Right atrium auricular region (tissue), 2 donors: ENCODE measurements at regions not wholly inside any gene's neighbourhood (a gene's known extent, or its start where the extent isn't known, plus 50 kb on each side); places are given as distances from the start of the nearest gene placed in this dataset.
"Not testable (repeated sequence)": the region's sequence is repeated elsewhere in the genome, so short reads cannot be mapped to it uniquely, and the experiment has no call there.

Source experiments
- DNase-seq: peaks from one replicate; pipeline ENCODE4 v3.0.0-alpha.2; 2019; ENCODE audit warnings: low spot score
- H3K27ac ChIP-seq, 2 donors: fragments of 200-600 bp; sonication (generic); 1 replicate in 1 of 2; 2 replicates in 1 of 2; pipeline ENCODE4 v1.5.1; 2016 to 2019
- H3K27me3 ChIP-seq, 2 donors: fragments of 200-600 bp; sonication (generic); one replicate each; pipeline versions ENCODE4 v1.5.1 to v1.6.0; 2017 to 2019
- H3K36me3 ChIP-seq: fragments of 200-600 bp; sonication (generic); one replicate; pipeline ENCODE4 v1.5.1; 2016
- H3K4me1 ChIP-seq, 2 donors: fragments of 200-600 bp; sonication (generic); one replicate each; pipeline versions ENCODE4 v1.5.1 to v1.6.0; 2017 to 2019
- H3K4me3 ChIP-seq, 2 donors: fragments of 200-600 bp; sonication (generic); 1 replicate in 1 of 2; 2 replicates in 1 of 2; pipeline ENCODE4 v1.5.1; 2017 to 2019; ENCODE audit warnings: mild to moderate bottlenecking in 1 of 2, moderate library complexity in 1 of 2
- H3K9me3 ChIP-seq, 2 donors: fragments of 200-600 bp; sonication (generic); one replicate each; pipeline ENCODE4 v1.5.1; 2019
- TF ChIP-seq, protein P1 (sequence below), 2 donors: fragments of 200-600 bp; sonication (generic); IDR thresholded peaks; one replicate each; pipeline ENCODE4 v1.5.1; 2019; ENCODE audit warnings: antibody characterized with exemption in 2 of 2

DNA sequence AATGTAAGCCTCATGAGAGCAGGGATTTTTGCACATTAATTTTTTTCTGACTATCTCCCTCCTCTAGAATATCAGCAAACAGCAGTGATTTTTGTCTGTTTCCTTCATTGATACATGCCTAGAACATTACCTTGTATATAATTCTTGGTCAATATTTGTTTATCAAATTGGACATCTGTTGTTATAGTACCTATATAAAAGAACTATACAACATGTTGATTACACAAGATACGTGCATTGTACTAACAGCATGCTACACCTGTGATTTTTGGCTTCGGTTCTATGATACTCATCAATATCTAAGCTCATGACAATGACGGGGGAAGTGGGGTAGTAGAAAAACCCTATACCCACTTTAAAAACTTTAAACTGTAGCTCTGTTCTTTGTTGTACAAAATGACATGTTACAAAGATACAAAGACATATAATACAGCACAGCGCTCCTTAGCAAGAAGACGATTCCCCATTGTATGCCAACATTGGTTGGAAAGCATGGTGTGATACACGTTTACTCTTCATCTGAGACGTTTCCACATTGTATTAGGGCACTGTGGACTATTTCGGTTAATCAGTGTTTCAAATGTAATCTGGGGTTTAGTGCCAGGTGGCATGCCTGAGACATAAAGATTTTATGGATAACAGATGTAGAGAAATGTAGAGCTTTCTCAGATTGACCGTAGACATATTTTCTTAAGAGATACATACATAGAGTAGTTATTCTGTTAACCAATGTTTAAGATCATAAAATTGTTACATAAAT, 70.5 kb upstream of the FOXP2 start:
- Histone ChIP-seq H3K27ac (no peak overlapping the region), H3K36me3 (no peaks in the 10 kb centered on the region), H3K9me3 (no peaks in the 10 kb centered on the region), H3K4me3 (no peak overlapping the region), H3K27me3 (no peaks in the 10 kb centered on the region), H3K4me1 (no peaks in the 10 kb centered on the region)
- DNase-seq, result no peak
- TF ChIP-seq, protein P1, sequence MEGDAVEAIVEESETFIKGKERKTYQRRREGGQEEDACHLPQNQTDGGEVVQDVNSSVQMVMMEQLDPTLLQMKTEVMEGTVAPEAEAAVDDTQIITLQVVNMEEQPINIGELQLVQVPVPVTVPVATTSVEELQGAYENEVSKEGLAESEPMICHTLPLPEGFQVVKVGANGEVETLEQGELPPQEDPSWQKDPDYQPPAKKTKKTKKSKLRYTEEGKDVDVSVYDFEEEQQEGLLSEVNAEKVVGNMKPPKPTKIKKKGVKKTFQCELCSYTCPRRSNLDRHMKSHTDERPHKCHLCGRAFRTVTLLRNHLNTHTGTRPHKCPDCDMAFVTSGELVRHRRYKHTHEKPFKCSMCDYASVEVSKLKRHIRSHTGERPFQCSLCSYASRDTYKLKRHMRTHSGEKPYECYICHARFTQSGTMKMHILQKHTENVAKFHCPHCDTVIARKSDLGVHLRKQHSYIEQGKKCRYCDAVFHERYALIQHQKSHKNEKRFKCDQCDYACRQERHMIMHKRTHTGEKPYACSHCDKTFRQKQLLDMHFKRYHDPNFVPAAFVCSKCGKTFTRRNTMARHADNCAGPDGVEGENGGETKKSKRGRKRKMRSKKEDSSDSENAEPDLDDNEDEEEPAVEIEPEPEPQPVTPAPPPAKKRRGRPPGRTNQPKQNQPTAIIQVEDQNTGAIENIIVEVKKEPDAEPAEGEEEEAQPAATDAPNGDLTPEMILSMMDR (IDR thresholded peaks at IDR 0.05), result no peak

DNA sequence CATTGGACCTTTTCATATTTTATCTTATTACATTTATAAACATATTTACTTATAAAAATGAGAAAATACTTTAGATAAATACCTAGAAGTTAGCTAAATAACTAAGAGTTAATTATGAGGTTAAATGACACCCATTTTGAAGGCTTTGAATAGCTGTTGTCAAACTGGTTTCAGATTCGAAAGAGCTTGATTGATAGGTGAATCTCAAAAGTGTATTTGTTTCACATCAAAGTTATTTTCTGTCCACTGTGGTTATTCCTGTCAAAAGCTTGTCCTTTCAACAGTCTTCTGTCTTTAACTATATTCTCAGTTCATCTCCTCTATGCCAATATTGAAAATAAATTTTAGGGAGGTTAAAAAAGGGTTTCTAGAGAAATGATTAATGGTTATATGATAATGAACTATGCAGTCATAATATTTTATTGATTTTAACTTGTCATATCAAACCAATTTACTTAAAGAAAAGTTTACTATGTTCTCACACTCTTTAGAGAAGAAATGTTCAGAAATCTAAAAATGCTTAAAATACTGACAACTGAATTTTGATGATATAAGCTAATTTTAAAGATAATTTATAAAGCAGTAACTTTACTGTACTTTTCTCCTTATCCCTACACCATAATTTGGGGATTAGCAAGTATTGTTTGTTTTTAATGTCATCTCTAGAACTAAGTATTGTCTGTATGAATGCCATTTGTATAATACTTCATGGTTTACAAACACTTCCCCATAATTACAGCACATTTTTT, 72.0 kb upstream of the FOXP2 start:
- Histone ChIP-seq H3K9me3 (no peaks in the 10 kb centered on the region), H3K27me3 (no peaks in the 10 kb centered on the region), H3K4me3 (no peak overlapping the region), H3K27ac (no peak overlapping the region), H3K4me1 (no peaks in the 10 kb centered on the region), H3K36me3 (no peaks in the 10 kb centered on the region)
- TF ChIP-seq, protein P1 (IDR thresholded peaks at IDR 0.05), result no peak
- DNase-seq, result no peak

DNA sequence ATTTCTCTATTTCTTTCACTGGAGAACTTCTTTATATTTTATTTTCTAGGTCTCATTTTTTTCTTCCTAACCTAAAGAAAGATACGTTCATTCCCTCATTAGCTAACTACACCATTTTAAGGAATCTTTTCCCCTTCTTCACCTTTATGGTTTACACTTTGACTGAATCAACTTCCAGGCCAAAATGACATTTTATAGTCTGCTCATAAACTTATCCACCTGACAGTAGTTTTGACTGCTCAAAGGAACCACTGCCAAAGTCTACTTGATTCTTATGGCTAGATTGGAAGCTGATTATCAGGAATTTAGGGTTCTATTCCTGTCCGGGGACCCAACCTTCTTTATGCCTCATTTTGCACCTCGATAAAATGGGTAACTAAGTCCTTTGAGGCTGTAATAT, 73.0 kb upstream of the FOXP2 start:
- Histone ChIP-seq H3K27ac (no peak overlapping the region), H3K36me3 (no peaks in the 10 kb centered on the region), H3K4me1 (no peaks in the 10 kb centered on the region), H3K9me3 (no peaks in the 10 kb centered on the region), H3K27me3 (no peaks in the 10 kb centered on the region), H3K4me3 (no peak overlapping the region)
- TF ChIP-seq, protein P1 (IDR thresholded peaks at IDR 0.05), result no peak
- DNase-seq, result no peak

DNA sequence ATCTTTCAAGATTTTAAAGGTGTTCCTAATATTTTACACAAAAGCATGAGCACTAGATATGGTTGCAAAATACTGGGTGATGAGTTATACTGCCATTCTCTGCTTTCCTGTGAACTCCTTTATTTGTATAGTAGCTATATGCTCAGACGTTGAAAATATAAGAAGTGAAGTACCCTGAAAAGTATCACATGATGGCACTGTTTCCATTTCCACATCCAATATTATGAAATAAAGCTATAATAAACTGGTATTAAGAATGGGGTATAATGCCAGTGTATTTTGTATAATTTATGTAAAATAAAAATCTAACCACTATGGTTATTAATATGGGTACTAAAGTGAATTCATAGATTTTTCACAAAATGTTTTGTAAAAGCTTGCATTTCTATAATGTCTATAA, 79.6 kb upstream of the FOXP2 start:
- DNase-seq, result no peak
- Histone ChIP-seq H3K27ac (no peak overlapping the region), H3K9me3 (no peaks in the 10 kb centered on the region), H3K4me1 (no peaks in the 10 kb centered on the region), H3K4me3 (no peak overlapping the region), H3K36me3 (no peaks in the 10 kb centered on the region), H3K27me3 (no peaks in the 10 kb centered on the region)
- TF ChIP-seq, protein P1 (IDR thresholded peaks at IDR 0.05), result no peak

DNA sequence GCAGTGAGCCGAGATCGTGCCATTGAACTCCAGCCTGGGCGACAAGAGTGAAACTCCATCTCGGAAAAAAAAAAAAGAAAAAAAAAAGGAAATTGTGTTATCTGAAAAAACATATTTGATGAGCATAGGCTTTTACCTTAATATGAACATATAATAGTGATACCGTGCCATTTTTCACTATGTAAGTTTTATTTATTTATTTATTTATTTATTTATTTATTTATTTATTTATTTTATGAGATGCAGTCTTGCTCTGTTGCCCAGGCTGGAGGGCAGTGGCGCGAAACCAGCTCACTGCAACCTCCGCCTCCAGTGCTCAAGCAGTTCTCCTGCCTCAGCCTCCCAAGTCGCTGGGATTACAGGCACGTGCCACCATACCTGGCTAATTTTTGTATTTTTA, 85.2 kb upstream of the FOXP2 start:
- H3K9me3 ChIP-seq, H3K27me3 ChIP-seq, DNase-seq: not testable (repeated sequence)

DNA sequence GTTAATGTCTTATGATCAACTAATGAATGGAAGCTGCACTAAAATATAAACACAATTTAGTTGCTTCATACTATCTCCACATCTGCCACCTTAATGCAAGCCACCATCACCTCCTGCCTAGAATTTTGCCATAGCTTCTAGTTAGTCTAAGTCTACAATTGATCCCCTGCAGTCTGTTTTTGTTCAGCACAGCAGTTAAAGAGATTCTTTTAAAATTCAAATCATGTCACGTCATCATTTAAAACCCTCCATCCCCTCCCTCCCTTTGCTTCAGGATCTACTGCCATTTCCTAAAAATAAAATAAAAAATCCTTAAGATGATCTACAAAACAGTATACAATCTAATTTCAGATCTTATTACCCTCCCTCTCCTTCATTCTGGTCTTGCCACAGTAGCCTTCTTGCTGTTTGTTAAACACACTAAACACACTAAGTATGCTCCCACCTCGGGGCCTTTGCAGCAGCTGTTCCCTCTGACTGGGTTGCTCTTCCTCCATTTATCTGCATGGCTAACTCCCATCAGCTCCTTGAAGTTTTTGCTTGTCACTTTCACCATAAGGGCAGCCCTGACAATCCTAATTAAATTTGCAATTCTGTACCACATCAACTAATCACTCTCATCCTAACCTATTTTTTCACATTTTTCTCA, 97.0 kb upstream of the FOXP2 start:
- Histone ChIP-seq H3K4me3 (no peak overlapping the region), H3K36me3 (no peaks in the 10 kb centered on the region), H3K4me1 (no peaks in the 10 kb centered on the region), H3K27ac (no peak overlapping the region), H3K9me3 (no peaks in the 10 kb centered on the region), H3K27me3 (no peaks in the 10 kb centered on the region)
- TF ChIP-seq, protein P1 (IDR thresholded peaks at IDR 0.05), result no peak
- DNase-seq, result no peak

More for the DNA sequence above, 85.2 kb upstream of the FOXP2 start:
- not testable (repeated sequence) for H3K27ac ChIP-seq, H3K4me1 ChIP-seq, H3K36me3 ChIP-seq, H3K4me3 ChIP-seq
